CD4-positive, alpha-beta T cell treated with Interleukin-17A for 1 hour (primary cell): ENCODE measurements at regions not wholly inside any gene's neighbourhood (a gene's known extent, or its start where the extent isn't known, plus 50 kb on each side); places are given as distances from the start of the nearest gene placed in this dataset.

Source experiments
- DNase-seq: peaks from one replicate; pipeline ENCODE4 v3.0.0-alpha.2; 2020

DNA sequence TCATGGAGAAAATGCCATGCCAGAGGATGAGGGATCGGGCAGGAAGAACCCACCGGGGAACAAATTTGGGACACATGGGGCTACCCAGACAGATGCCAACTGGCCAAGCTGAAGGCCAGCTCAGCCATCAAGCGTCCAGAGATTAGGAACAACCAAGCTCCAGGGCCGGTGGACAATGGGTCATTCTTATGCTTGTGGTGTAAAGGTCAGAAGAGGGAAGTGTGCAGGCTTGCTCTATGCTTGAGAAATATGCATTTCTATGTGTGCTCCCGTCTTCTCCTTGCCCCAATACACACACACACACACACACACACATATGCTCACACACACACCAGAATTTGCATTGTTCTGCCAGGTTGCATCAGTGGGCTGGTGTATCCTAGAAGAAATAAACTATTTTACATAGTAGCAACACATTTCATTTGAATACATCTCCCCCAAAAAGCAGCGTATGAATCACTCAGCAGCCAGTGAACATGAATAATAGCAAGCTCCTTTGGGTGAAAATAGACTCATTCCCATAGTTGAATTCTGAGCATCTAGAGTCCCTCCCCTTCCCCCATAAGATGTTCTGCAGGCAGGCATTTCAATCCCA, 201.9 kb upstream of the PPARGC1A start:
- DNase-seq = no peak

DNA sequence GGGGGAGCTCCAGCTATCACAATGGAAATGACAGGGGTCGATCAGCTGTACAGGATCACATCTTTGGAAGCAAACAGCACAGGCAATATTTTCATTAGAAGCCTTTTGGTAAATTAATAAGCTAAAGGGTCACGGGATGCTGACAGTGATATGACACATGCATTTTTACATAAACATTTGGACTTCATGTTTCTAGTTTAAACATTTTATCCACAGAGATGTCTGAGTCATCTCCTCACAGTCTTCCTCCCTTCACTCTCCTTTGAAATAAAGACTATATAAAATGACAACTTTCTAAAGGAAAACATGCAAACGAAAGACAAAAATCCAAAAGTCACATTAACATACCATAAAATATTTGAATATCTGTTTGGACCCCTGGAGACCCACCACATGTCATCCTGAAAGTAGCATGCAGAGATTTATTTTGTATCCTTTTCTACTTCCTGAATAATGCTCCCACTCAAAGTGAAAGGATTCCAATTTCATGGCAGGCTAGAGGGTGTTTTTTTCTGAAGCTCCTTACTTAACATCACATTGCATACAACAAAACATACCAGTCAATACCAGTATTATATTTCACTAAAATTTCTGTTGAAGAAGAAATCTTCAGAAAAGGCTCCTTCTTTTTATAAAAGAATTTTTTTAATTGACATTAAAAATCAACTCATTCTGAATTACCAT, 200.1 kb upstream of the PPARGC1A start:
- no peak for DNase-seq

DNA sequence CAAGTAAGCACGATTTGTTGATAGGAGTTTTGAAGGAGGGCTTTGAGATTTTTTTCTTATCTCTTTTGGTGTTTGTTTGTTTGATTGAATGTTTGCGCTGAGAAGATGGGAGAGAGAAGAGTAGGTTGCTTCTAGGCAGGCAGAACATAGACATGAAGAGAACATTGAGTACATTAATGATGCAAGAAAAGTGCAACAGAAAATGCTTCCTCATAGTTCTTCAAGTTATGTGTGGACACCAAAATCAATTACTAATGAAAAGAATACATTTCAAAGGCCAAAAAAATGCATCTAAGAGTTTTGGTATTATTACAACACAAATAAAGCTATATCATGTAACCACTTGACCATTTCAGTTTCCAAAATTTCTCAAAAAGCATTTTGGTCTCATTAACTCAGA, 191.0 kb upstream of the PPARGC1A start:
- DNase-seq = no peak

DNA sequence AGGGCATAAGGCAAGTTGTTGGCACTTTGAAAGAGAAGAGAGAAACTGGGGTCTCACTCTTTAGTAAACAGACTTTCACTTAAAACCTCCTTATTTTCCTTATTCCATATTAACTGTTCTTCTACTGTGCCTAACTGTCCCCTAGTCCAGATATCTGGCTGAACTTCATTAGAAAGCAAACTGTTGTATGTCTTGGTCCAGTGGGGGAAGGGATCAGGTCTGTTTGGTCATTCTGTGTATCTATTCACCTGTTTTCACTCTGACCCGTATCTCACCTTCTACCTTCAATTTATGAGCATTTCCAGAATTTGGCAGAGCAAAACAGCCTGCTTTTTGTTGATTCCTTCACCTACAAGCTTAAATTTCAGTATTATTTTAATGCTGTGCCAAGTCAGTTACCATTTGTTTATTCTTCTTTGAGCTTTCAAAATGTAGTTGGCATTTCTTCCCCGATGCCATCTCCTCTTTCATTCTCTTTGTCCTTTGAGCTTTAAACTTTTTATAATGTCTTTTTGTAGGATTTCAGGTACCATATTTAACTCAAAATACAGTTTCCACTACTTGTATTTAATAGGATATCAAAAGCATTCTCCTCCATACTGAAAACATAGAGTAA, 188.6 kb upstream of the PPARGC1A start:
- no peak for DNase-seq

DNA sequence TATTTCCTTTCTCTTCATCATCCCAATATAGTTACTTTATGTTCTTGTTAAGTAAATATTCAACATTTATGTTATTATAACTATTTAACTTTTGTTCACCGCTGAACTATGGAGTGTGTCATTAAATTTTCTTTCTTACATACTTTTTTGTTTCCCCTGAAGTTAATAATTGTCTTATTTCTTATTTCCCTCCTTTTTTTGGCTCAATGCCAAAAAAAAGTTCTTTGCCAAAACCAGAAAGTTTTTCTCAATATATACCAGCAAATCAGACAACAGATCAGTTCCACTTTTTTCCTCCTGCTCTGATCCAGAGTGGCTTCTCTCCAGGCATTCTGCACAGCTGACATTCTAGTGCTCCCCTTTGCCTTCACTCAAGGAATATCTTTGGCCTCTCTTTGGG, 187.0 kb upstream of the PPARGC1A start:
- DNase-seq = no peak

- DNase-seq = no peak
Measured at GRCh38 chr4:24073948-24074347, 184.1 kb upstream of the PPARGC1A start.

DNA sequence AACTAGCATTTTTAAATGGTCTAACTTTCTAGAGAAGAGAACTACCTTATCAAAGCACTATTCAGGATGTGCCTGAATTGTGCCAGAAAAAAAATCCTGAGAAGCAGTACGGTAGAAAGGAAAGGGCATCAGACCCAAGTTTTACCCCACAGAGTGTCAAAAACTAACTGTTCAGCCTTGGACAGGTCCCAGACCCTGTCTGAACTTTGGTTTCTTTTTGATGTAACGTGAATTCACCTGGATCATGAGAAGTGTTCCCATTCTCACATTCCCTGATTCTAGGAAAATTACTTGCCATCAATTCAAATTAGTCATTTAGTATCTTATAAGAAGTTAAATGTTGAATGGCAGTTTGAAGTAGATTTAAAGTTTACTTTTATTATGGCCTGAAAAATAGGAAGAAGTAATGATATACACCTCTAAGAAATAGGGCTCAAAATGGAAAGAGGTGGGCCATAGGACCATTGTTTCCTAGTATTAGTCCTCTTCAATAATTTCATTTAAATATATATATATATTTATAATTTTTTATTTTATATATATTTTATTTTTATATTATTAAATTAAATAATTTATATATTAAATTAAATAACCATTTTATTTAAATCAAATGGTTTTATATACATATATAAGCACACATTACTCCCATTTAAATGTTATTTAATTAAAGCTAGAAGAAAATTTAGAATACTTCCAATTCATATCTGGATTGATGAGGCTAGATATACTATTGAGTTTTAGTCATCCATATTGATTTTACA, 181.9 kb upstream of the PPARGC1A start:
- no peak for DNase-seq

- no peak for DNase-seq
Measured at GRCh38 chr4:24070117-24070516, 180.3 kb upstream of the PPARGC1A start.

GRCh38 chr4:24067367-24068193, 177.7 kb upstream of the PPARGC1A start:
- DNase-seq = no peak

DNA sequence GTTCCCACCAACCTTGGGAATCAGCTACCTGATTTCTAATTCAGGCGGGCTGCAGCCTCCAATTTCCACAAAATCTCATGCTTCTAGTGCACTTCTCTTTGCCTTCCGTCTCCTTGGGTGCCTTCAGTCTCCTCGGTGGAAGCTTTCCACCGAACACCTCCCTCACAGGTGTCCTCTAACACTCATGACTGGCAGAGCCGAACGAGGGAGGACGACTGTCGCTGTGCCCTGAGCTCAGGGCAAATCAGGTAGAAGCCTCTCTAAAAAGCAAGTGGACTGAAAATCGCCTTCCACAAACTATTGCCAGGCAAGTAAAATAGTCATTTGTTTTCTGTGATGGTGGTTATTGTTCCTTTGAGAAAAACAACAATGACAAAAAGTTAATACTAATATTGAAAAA, 176.1 kb upstream of the PPARGC1A start:
- DNase-seq = no peak

- no peak for DNase-seq
Measured at GRCh38 chr4:24063731-24064130, 173.9 kb upstream of the PPARGC1A start.

- no peak for DNase-seq
Measured at GRCh38 chr4:24060932-24061331, 171.1 kb upstream of the PPARGC1A start.

GRCh38 chr4:24059839-24060238, 170.0 kb upstream of the PPARGC1A start:
- DNase-seq = no peak

DNA sequence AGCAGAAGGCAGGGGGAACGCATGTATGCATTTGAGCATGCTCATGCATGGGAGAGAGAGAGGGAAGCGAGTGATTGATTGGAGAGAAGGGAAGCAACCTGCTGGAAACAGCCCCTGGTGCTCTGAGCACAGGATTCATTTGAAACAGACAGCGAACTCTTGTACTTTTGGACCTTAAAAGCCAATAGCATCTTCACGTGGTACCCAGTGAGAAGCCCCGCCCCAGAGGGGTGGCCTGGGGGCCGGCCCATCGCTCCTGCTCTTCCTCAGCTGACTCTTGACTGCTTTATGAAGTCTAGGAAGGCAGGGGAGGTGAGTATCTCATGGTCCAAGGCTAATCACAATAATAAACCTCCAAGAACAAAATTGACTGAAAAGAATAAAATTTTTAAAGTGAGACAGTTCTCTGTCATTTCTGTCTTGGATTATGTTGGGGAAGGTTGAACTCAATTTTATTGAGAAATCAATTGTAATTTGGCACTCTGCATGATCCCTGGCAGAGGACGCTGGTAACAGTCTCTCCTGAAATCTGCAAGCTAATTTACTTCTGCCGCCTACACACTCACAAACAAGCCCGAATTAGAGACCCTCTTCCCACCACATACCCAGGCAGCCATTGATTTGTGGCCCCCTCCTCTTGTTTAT, 168.2 kb upstream of the PPARGC1A start:
- no peak for DNase-seq

DNA sequence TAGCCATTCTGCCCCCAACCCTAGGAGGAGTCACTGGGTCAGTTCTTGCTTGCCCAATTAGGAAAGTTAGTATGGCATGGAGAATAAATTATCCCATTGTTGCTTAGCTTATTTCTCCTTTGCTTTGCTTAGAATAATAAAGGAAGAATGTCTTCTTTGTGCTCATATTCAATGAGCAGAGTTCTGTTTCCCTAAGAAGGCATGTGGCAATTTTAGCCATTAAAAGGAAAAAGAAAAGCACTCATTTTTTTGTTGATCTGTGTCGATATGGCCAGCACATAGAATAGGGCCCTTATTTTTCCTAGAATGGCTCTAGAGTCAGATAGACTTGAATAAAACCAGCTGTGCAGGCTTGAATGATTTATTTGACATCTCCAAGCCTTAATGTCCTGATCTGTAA, 166.4 kb upstream of the PPARGC1A start:
- no peak for DNase-seq

DNA sequence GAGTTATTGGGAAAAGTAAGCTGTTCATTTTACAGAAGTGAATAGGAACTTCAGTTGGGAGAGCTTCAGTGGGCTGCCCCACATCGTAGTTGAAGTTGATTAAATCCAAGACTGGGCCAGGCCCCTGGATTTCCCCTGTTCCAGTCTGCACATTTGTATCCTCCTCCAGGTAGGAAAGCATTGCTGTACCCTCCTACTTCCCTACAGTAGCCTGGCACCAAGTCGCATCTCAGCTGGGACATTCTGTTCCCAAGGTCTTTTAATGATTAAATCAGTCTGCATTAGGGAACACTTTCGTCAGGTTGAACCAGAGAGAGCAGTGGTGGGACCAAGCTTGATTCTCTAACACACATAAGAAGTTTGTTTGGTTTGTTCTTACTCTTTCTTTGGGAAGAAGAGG, 165.8 kb upstream of the PPARGC1A start:
- no peak for DNase-seq

DNA sequence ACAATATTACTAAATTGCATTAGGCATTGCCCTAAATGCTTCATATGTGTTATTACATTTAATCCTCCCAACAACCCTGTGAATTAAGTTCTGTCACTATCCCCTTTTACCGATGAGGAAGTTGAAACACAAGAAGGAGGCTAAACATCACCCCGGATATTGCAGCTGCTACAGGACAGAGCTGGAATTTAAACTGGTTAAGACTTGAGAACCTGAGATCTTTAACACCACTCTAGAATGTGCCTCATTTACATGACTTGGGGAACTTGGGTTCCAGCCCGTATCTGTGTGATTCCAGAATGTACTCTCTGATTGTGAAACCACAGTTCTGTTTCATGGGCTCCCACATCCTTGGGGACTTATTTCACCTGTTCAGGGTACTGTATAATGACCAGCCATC, 165.1 kb upstream of the PPARGC1A start:
- DNase-seq = no peak

- no peak for DNase-seq
Measured at GRCh38 chr4:24053934-24054333, 164.1 kb upstream of the PPARGC1A start.

DNA sequence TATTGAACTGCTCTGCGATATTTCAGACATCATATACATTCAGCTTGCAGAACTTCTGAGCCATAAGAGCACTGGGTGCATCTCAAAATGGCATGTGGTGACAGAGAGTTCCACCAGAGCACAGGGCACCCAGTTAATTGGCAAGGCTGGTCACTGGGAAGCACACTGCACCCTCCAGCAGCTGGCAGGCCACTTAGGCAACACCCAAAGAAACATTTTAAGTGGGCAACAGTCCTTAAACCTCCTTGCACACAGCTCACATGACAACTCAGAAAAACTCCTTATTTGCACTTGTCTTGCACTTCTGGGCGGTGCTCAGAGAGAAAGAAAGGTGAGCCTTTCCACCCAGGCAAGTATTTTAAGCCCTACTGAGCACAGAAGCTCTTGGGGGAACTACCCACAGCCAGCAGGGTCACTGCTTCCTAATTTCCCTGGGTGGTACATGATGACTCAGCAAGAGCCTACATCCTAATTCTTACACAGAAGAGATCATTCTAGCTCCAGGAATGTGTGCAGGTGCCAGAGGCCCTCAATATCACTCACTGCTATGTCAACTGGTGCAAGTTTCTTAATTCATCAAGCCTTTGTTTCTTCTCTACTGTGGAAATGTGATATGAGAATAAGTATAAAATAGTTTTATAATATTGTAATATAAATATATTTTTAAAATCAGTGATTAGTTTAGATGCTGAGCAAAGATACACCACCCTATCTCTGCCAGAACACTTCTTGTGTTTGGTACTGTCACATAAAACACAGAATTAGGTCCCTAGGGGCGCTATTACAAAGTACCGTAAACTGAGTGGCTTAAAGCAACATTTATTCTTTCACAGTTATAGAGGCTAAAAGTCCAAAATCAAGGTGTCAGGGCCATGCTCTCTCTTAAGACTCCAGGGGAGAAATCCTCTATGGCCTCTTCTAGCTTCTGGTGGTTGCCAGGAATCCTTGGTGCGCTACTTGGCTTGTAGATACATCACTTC, 155.1 kb upstream of the PPARGC1A start:
- no peak for DNase-seq

DNA sequence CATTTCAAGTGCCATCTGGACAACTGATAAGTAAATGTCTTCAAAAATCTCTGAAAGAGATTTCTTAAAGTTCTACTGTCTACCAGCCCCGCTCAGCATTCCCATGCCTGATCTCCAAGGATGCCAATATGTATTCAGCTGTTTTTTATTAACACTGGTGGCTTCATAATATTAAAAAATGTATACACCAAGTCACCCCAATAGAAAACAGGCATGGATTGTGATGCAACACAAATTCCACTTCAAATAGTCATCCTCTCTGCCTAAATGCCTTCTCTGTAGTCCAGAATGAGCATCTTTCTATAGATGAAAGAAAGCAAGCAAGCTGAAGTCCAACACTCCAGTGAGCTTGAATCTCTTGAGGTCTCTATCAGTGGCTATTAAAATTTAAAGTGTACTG, 152.2 kb upstream of the PPARGC1A start:
- DNase-seq = no peak

GRCh38 chr4:24040811-24041210, 151.0 kb upstream of the PPARGC1A start:
- DNase-seq = no peak
